ENCODE measurements at regions not wholly inside any gene's neighbourhood (a gene's known extent, or its start where the extent isn't known, plus 50 kb on each side); places are given as distances from the start of the nearest gene placed in this dataset.

GRCh38 chr6:154623391-154623790 lies 109.8 kb upstream of the SCAF8 start:
- no peak overlapping the region for H3K23ac ChIP-seq (ENCODE audit: insufficient read length, low read depth, low read length)
- H3K27me3 ChIP-seq (ENCODE audit: insufficient read depth, low read length): no peaks in the 10 kb centered on the region
- no peak overlapping the region for H3K4ac ChIP-seq (ENCODE audit: low read depth, low read length)
- H3K9me3 ChIP-seq (ENCODE audit: control insufficient read depth, low read depth, low read length): no peaks in the 10 kb centered on the region
- H3K18ac ChIP-seq (ENCODE audit: insufficient read length, low read depth, low read length): no peak overlapping the region
- no peak overlapping the region for H3K9ac ChIP-seq (ENCODE audit: extremely low read depth, insufficient read length, low read length)
- no peak overlapping the region for H2BK5ac ChIP-seq (ENCODE audit: insufficient read length, low read length)
- no peaks in the 10 kb centered on the region for H3K4me1 ChIP-seq (ENCODE audit: insufficient read depth, low read length)
- no peak overlapping the region for H2AFZ ChIP-seq (ENCODE audit: low read length)
- no CpG with 5 or more reads among the region's 6 CpGs for WGBS (ENCODE audit: extremely low coverage, insufficient read length, low lambda C conversion rate)
- H3K23me2 ChIP-seq (ENCODE audit: insufficient read length, low read depth, low read length, poor library complexity, severe bottlenecking): no peaks in the 10 kb centered on the region
- no peak overlapping the region for H4K5ac ChIP-seq (ENCODE audit: insufficient read length, low read depth, low read length)
- H3K79me1 ChIP-seq (ENCODE audit: insufficient read depth, low read depth, low read length, poor library complexity, severe bottlenecking): no peaks in the 10 kb centered on the region
- no peak overlapping the region for H2BK20ac ChIP-seq (ENCODE audit: low read depth, low read length, poor library complexity, severe bottlenecking)
- no peak overlapping the region for H3K56ac ChIP-seq (ENCODE audit: insufficient read length, low read depth, low read length)
- H3T11ph ChIP-seq (ENCODE audit: low read length): no peak overlapping the region
- H4K20me1 ChIP-seq (ENCODE audit: control insufficient read depth, insufficient read depth, insufficient read length): no peaks in the 10 kb centered on the region
- H2AK5ac ChIP-seq (ENCODE audit: insufficient read length, low read length): no peak overlapping the region
- no peaks in the 10 kb centered on the region for H3K27me3 Mint-ChIP-seq (ENCODE audit: low read depth)
- no peak overlapping the region for H3K4me3 Mint-ChIP-seq
- no peak for DNase-seq
- no peaks in the 10 kb centered on the region for H3K9me3 Mint-ChIP-seq
- H2BK15ac ChIP-seq (ENCODE audit: low read depth, low read length): no peak overlapping the region
- no peak for TF ChIP-seq CTCF (conservative IDR thresholded peaks at IDR 0.05)
- H3K4me2 ChIP-seq (ENCODE audit: insufficient read depth, insufficient read length, low read length): no peak overlapping the region
- no peak overlapping the region for H4K91ac ChIP-seq (ENCODE audit: insufficient read length, low read depth, low read length)
- H2BK120ac ChIP-seq (ENCODE audit: low read depth, low read length, poor library complexity, severe bottlenecking): no peak overlapping the region
- no peaks in the 10 kb centered on the region for H3K79me2 ChIP-seq (ENCODE audit: insufficient read depth, low read length)
- peak overlapping the region in 1 of 3 experiments; percentile 91; a peak in 1 of 7 replicates for H3K27ac Mint-ChIP-seq
- no peak overlapping the region for H3K27ac ChIP-seq (ENCODE audit: insufficient read length, low read depth, low read length)
- peaks cover 5 to 9% of the 10 kb centered on the region in 2 experiments for H3K4me1 Mint-ChIP-seq
- no peaks in the 10 kb centered on the region for H3K36me3 Mint-ChIP-seq (ENCODE audit: insufficient read depth in 1 of 3, low read depth in 3 of 3)
- H2BK12ac ChIP-seq (ENCODE audit: insufficient read length, low read depth, low read length): no peak overlapping the region
- no peak overlapping the region for H4K8ac ChIP-seq (replicated peaks; ENCODE audit: insufficient read length, low read depth, low read length)
- H3K14ac ChIP-seq (ENCODE audit: insufficient read depth, low read length): no peak overlapping the region

Measured in H9 (cell line).